Liver (tissue), 8 donors: ENCODE measurements at regions not wholly inside any gene's neighbourhood (a gene's known extent, or its start where the extent isn't known, plus 50 kb on each side); places are given as distances from the start of the nearest gene placed in this dataset.

ENCODE experiments used
- DNase-seq: peaks from one replicate; pipeline ENCODE4 v3.0.0-alpha.2; 2017; ENCODE audit warnings: low spot score
- H3K27ac ChIP-seq, 2 donors: one replicate each; pipeline ENCODE4 v1.7.0; 2013; ENCODE audit warnings: inconsistent platforms in 2 of 2, low read length in 2 of 2, control low read depth in 1 of 2, low read depth in 1 of 2, mild to moderate bottlenecking in 1 of 2
- H3K27me3 ChIP-seq, 4 donors: one replicate each; pipeline versions ENCODE4 v1.6.1 to v1.7.0; 2013; ENCODE audit warnings: low read length in 3 of 4, inconsistent platforms in 1 of 4, mild to moderate bottlenecking in 1 of 4, moderate library complexity in 1 of 4; ENCODE audit not compliant: control insufficient read depth in 4 of 4, insufficient read depth in 4 of 4
- H3K36me3 ChIP-seq, 4 donors: one replicate each; pipeline versions ENCODE4 v1.6.1 to v1.7.0; 2013; ENCODE audit warnings: low read length in 3 of 4, mild to moderate bottlenecking in 3 of 4, low read depth in 1 of 4, moderate library complexity in 1 of 4; ENCODE audit not compliant: control insufficient read depth in 4 of 4, insufficient read depth in 3 of 4
- H3K4me1 ChIP-seq, 4 donors: one replicate each; pipeline versions ENCODE4 v1.6.1 to v1.7.0; 2013; ENCODE audit warnings: low read length in 3 of 4, mild to moderate bottlenecking in 3 of 4, moderate library complexity in 1 of 4; ENCODE audit not compliant: control insufficient read depth in 4 of 4, insufficient read depth in 4 of 4
- H3K4me3 ChIP-seq, 3 donors: one replicate each; pipeline versions ENCODE4 v1.6.1 to v1.7.0; 2013; ENCODE audit warnings: low read length in 3 of 3, control low read depth in 1 of 3, low read depth in 1 of 3, mild to moderate bottlenecking in 1 of 3
- H3K9ac ChIP-seq, 2 donors: one replicate each; pipeline ENCODE4 v1.7.0; 2013; ENCODE audit warnings: low read length in 2 of 2, mild to moderate bottlenecking in 2 of 2, moderate library complexity in 2 of 2, control low read depth in 1 of 2, low read depth in 1 of 2
- H3K9me3 ChIP-seq, 4 donors: one replicate each; pipeline versions ENCODE4 v1.6.1 to v1.7.0; 2013; ENCODE audit warnings: low read length in 3 of 4; ENCODE audit not compliant: control insufficient read depth in 4 of 4
- EGR1 ChIP-seq, 2 donors: IDR thresholded peaks; 2 replicates each; pipeline ENCODE4 v1.6.1; 2016 to 2018; ENCODE audit warnings: antibody characterized with exemption in 2 of 2, low read depth in 2 of 2
- GABPA ChIP-seq, 2 donors: IDR thresholded peaks in 1 of 2; conservative IDR thresholded peaks in 1 of 2; 2 replicates each; pipeline ENCODE4 v1.6.1; 2016; ENCODE audit warnings: antibody characterized with exemption in 2 of 2, mild to moderate bottlenecking in 1 of 2, moderate library complexity in 1 of 2
- HNF4A ChIP-seq, 2 donors: conservative IDR thresholded peaks; 2 replicates each; pipeline ENCODE4 v1.6.1; 2016; ENCODE audit warnings: antibody characterized with exemption in 2 of 2, mild to moderate bottlenecking in 2 of 2
- JUND ChIP-seq, 2 donors: IDR thresholded peaks; 2 replicates each; pipeline ENCODE4 v1.6.1; 2016; ENCODE audit warnings: antibody characterized with exemption in 2 of 2
- NR2F2 ChIP-seq: IDR thresholded peaks from 2 replicates; pipeline ENCODE4 v1.6.1; 2016; ENCODE audit warnings: antibody characterized with exemption
- YY1 ChIP-seq: IDR thresholded peaks from 2 replicates; pipeline ENCODE4 v1.6.1; 2016; ENCODE audit warnings: antibody characterized with exemption, mild to moderate bottlenecking
- WGBS: extraction: QIAGEN DNeasy Blood & Tissue Kit; methylation state at CpG from one replicate; pipeline ENCODE4 v1.1.7; 2013; 5-methylcytosine and 5-hydroxymethylcytosine counted together
- TF ChIP-seq, protein P1 (sequence below): fragments of 150-350 bp; IDR thresholded peaks from 2 replicates; pipeline ENCODE4 v1.5.1; 2017; ENCODE audit warnings: improper control_type of control experiment, low read depth, low read length; ENCODE audit not compliant: missing input control
- TF ChIP-seq, protein P2 (sequence below): IDR thresholded peaks from 2 replicates; pipeline ENCODE4 v1.6.1; 2016; ENCODE audit warnings: antibody characterized with exemption
- TF ChIP-seq, protein P3 (sequence below): IDR thresholded peaks from 2 replicates; pipeline ENCODE4 v1.6.1; 2016; ENCODE audit warnings: antibody characterized with exemption, mild to moderate bottlenecking
- TF ChIP-seq, protein P4 (sequence below): IDR thresholded peaks from 2 replicates; pipeline ENCODE4 v1.6.1; 2016; ENCODE audit warnings: antibody characterized with exemption
- donor health status: healthy.
- donor health status: healthy.
- donor health status: healthy.
- donor health status: healthy.
- donor health status: healthy.

DNA sequence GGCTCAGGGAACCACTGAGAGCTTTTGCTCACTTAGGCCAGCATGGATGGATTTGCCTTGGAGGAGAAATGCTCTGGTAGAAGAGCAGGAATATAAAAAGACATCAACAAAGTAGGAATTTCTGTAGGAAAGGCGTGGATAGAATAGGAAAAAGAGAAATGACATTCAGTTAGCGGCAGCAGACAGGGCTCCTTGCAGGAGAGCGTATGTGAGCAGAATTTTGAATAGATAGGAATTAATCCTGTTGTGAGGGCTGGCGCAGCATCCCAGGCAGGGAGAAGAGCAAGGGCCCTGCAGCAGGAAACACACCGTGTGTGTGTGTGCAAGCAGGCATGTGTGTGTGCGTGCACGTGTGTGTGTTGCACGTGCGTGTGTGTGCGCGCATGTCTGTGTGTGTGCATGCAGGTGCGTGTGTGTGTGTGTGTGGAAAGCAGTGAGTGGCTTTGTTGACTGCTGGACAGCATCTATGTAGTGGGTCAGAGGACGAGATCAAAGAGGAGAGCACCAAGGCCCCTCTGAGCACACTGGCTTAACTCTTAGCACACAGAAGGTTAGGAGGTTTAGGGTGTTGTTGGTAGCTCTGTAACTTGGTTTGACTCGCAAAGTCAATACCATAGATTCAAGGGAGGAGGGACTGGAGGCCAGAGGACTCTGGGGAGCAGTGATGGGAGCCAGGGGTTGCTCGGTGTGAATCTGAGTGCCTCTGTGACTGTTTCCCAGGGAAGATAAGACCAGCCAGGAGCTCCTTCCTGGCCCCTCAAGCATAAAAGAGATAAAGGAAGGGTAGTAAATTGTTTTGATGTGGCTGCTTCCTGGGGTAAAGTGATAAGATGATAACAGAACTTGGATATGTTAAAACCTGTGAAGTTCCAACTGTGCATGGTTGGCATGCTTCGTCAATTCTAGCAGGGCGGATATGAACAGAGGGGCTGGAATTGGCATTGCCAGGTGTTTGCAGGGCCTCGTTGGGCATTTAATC lies 639.5 kb downstream of the NR2F2 start:
- Histone ChIP-seq H3K27me3 (peaks cover 0 to 3% (median 0%) of the 10 kb centered on the region in 4 donors), H3K4me1 (no peaks in the 10 kb centered on the region), H3K9me3 (no peaks in the 10 kb centered on the region), H3K36me3 (no peaks in the 10 kb centered on the region), H3K27ac (no peak overlapping the region), H3K4me3 (no peak overlapping the region), H3K9ac (no peak overlapping the region)
- TF ChIP-seq NR2F2 (no peak), GABPA (IDR thresholded peaks at IDR 0.05 in 1 of 2, conservative IDR thresholded peaks at IDR 0.05 in 1 of 2) (no peak), YY1 (no peak), HNF4A (conservative IDR thresholded peaks at IDR 0.05) (no peak), EGR1 (IDR thresholded peaks at IDR 0.05; ENCODE audit: low read depth in 2 of 2) (no peak)
- TF ChIP-seq, protein P1, sequence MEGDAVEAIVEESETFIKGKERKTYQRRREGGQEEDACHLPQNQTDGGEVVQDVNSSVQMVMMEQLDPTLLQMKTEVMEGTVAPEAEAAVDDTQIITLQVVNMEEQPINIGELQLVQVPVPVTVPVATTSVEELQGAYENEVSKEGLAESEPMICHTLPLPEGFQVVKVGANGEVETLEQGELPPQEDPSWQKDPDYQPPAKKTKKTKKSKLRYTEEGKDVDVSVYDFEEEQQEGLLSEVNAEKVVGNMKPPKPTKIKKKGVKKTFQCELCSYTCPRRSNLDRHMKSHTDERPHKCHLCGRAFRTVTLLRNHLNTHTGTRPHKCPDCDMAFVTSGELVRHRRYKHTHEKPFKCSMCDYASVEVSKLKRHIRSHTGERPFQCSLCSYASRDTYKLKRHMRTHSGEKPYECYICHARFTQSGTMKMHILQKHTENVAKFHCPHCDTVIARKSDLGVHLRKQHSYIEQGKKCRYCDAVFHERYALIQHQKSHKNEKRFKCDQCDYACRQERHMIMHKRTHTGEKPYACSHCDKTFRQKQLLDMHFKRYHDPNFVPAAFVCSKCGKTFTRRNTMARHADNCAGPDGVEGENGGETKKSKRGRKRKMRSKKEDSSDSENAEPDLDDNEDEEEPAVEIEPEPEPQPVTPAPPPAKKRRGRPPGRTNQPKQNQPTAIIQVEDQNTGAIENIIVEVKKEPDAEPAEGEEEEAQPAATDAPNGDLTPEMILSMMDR: no peak
- TF ChIP-seq, protein P2, sequence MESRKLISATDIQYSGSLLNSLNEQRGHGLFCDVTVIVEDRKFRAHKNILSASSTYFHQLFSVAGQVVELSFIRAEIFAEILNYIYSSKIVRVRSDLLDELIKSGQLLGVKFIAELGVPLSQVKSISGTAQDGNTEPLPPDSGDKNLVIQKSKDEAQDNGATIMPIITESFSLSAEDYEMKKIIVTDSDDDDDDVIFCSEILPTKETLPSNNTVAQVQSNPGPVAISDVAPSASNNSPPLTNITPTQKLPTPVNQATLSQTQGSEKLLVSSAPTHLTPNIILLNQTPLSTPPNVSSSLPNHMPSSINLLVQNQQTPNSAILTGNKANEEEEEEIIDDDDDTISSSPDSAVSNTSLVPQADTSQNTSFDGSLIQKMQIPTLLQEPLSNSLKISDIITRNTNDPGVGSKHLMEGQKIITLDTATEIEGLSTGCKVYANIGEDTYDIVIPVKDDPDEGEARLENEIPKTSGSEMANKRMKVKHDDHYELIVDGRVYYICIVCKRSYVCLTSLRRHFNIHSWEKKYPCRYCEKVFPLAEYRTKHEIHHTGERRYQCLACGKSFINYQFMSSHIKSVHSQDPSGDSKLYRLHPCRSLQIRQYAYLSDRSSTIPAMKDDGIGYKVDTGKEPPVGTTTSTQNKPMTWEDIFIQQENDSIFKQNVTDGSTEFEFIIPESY: no peak
- 70% methylated on average over 18 of the region's 18 CpGs for WGBS
- DNase-seq: no peak

DNA sequence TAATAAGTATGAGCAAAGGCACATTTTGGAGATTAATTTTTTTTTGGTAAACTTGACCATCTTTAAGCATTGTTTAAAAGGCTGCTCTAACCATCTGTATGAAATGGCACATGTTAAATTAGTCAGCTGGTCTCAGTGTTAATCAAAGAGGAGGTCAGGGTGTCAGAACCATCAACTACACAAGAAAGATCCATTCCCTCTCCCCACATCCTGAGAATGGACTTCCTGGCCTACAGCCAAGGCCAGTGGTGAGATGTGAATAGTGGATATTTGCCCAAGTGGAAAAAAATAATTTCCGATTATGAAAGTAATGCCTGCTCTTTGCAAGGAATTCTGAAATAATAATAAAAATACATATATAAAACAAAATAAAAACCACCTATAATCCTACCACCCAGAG lies 641.7 kb downstream of the NR2F2 start:
- H3K4me1 ChIP-seq: no peaks in the 10 kb centered on the region
- H3K9ac ChIP-seq: no peak overlapping the region
- no peaks in the 10 kb centered on the region for H3K9me3 ChIP-seq
- WGBS: 71% methylated on average over 1 of the region's 1 CpG
- TF ChIP-seq, protein P3, sequence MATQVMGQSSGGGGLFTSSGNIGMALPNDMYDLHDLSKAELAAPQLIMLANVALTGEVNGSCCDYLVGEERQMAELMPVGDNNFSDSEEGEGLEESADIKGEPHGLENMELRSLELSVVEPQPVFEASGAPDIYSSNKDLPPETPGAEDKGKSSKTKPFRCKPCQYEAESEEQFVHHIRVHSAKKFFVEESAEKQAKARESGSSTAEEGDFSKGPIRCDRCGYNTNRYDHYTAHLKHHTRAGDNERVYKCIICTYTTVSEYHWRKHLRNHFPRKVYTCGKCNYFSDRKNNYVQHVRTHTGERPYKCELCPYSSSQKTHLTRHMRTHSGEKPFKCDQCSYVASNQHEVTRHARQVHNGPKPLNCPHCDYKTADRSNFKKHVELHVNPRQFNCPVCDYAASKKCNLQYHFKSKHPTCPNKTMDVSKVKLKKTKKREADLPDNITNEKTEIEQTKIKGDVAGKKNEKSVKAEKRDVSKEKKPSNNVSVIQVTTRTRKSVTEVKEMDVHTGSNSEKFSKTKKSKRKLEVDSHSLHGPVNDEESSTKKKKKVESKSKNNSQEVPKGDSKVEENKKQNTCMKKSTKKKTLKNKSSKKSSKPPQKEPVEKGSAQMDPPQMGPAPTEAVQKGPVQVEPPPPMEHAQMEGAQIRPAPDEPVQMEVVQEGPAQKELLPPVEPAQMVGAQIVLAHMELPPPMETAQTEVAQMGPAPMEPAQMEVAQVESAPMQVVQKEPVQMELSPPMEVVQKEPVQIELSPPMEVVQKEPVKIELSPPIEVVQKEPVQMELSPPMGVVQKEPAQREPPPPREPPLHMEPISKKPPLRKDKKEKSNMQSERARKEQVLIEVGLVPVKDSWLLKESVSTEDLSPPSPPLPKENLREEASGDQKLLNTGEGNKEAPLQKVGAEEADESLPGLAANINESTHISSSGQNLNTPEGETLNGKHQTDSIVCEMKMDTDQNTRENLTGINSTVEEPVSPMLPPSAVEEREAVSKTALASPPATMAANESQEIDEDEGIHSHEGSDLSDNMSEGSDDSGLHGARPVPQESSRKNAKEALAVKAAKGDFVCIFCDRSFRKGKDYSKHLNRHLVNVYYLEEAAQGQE: no peak
- TF ChIP-seq JUND (IDR thresholded peaks at IDR 0.05): no peak
- TF ChIP-seq, protein P4, sequence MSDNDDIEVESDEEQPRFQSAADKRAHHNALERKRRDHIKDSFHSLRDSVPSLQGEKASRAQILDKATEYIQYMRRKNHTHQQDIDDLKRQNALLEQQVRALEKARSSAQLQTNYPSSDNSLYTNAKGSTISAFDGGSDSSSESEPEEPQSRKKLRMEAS: no peak
- peaks cover 0 to 3% (median 0%) of the 10 kb centered on the region in 4 donors for H3K27me3 ChIP-seq
- H3K27ac ChIP-seq: no peak overlapping the region
- H3K36me3 ChIP-seq: no peaks in the 10 kb centered on the region
- H3K4me3 ChIP-seq: no peak overlapping the region
- no peak for DNase-seq
